ENCODE measurements at regions not wholly inside any gene's neighbourhood (a gene's known extent, or its start where the extent isn't known, plus 50 kb on each side); places are given as distances from the start of the nearest gene placed in this dataset.

DNA sequence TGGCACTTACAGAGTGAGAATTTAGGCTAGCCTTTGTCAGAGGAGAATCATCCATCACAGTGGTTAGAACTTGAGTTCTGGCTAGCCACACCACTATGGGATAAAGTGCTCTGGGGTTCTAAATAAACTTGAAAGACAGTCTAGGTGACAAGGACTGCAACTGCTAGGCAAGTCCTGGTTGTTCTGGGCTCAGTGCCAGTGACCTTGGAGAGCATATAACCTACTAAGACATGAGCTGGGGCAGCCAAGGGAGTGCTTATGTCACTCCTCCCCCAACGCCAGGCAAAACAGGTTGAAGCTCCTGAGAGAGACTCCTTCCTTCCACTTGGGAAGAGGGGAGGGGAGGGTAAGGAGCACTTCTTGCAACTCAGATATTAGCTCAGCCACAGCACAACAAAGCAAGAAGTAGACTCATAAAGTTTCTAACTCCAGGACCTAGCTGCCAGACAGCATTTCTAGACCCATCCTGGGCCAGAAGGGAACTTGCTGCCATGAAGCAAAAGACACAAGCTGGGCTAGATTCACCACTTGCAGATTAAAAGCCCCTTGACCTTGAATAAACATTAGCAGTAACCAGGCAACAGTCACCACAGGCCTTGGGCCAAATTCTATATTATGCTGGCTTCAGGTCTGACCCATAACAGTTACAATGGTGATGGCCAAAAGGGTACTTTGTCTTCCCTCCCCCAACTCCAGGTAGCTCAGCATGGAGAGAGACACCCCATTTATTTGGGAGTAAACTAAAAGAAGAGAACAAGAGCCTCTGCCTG is 963.7 kb downstream of the PLOD2 start:
- no peaks in the 10 kb centered on the region for H3K36me3 Mint-ChIP-seq
- Histone ChIP-seq H3K4me2 (replicated peaks; ENCODE audit: extremely low read depth, low read length, poor library complexity, severe bottlenecking) (no peak overlapping the region), H3K9me3 (replicated peaks in 1 of 2; ENCODE audit: control insufficient read depth in 1 of 2, insufficient read depth in 1 of 2, low read length in 2 of 2) (peaks cover 6 to 10% of the 10 kb centered on the region in 2 donors), H4K20me1 (ENCODE audit: insufficient read depth, low read length) (no peaks in the 10 kb centered on the region), H3K4me3 (replicated peaks in 1 of 3; ENCODE audit: low read depth in 2 of 3, low read length in 3 of 3) (no peak overlapping the region), H3K27me3 (ENCODE audit: control insufficient read depth in 2 of 2, insufficient read depth in 2 of 2, low read length in 2 of 2) (no peaks in the 10 kb centered on the region), H3K4me1 (ENCODE audit: control insufficient read depth in 1 of 2, insufficient read depth in 2 of 2, low read length in 2 of 2) (no peaks in the 10 kb centered on the region), H3K27ac (ENCODE audit: low read depth in 1 of 2, low read length in 2 of 2) (no peak overlapping the region), H2AFZ (ENCODE audit: insufficient read depth, low read depth, low read length, poor library complexity, severe bottlenecking) (no peak overlapping the region), H3K79me2 (ENCODE audit: insufficient read depth, low read length) (no peaks in the 10 kb centered on the region), H3K9ac (ENCODE audit: insufficient read depth, low read length, poor library complexity, severe bottlenecking) (no peak overlapping the region), H3K36me3 (replicated peaks in 1 of 2; ENCODE audit: control insufficient read depth in 1 of 2, insufficient read depth in 2 of 2, low read length in 2 of 2) (no peaks in the 10 kb centered on the region)
- WGBS (ENCODE audit: insufficient coverage), result no CpG with 5 or more reads among the region's 1 CpG
- TF ChIP-seq CTCF (IDR thresholded peaks at IDR 0.05), result no peak
- no peaks in the 10 kb centered on the region for H3K27me3 Mint-ChIP-seq (ENCODE audit: low read depth in 3 of 3)
- no peaks in the 10 kb centered on the region for H3K4me1 Mint-ChIP-seq
- intact Hi-C loops (cut with micrococcal nuclease), result no loop called here
- no peak for DNase-seq
- H3K9me3 Mint-ChIP-seq, result peaks cover 4 to 12% (median 7%) of the 10 kb centered on the region in 7 donors
- H3K4me3 Mint-ChIP-seq, result no peak overlapping the region
- no peak overlapping the region for H3K27ac Mint-ChIP-seq

GRCh38 chr3:145197821-145198220 is 963.2 kb downstream of the PLOD2 start:
- H3K9me3 ChIP-seq (replicated peaks in 1 of 2; ENCODE audit: control insufficient read depth in 1 of 2, insufficient read depth in 1 of 2, low read length in 2 of 2), result peaks cover 6 to 10% of the 10 kb centered on the region in 2 donors
- H3K79me2 ChIP-seq (ENCODE audit: insufficient read depth, low read length), result no peaks in the 10 kb centered on the region
- no peak overlapping the region for H3K9ac ChIP-seq (ENCODE audit: insufficient read depth, low read length, poor library complexity, severe bottlenecking)
- H4K20me1 ChIP-seq (ENCODE audit: insufficient read depth, low read length), result no peaks in the 10 kb centered on the region
- DNase-seq, result no peak
- Mint-ChIP-seq H3K4me3 (no peak overlapping the region), H3K9me3 (peaks cover 4 to 12% (median 7%) of the 10 kb centered on the region in 7 donors), H3K4me1 (no peaks in the 10 kb centered on the region), H3K36me3 (no peaks in the 10 kb centered on the region), H3K27me3 (ENCODE audit: low read depth in 3 of 3) (no peaks in the 10 kb centered on the region), H3K27ac (no peak overlapping the region)
- intact Hi-C loops (cut with micrococcal nuclease), result no loop called here
- no peaks in the 10 kb centered on the region for H3K36me3 ChIP-seq (replicated peaks in 1 of 2; ENCODE audit: control insufficient read depth in 1 of 2, insufficient read depth in 2 of 2, low read length in 2 of 2)
- no peak overlapping the region for H3K4me2 ChIP-seq (replicated peaks; ENCODE audit: extremely low read depth, low read length, poor library complexity, severe bottlenecking)
- H3K27me3 ChIP-seq (ENCODE audit: control insufficient read depth in 2 of 2, insufficient read depth in 2 of 2, low read length in 2 of 2), result no peaks in the 10 kb centered on the region
- no peak overlapping the region for H3K4me3 ChIP-seq (replicated peaks in 1 of 3; ENCODE audit: low read depth in 2 of 3, low read length in 3 of 3)
- no peaks in the 10 kb centered on the region for H3K4me1 ChIP-seq (ENCODE audit: control insufficient read depth in 1 of 2, insufficient read depth in 2 of 2, low read length in 2 of 2)
- WGBS (ENCODE audit: insufficient coverage), result 83% methylated on average over 1 of the region's 1 CpG
- no peak overlapping the region for H2AFZ ChIP-seq (ENCODE audit: insufficient read depth, low read depth, low read length, poor library complexity, severe bottlenecking)
- no peak overlapping the region for H3K27ac ChIP-seq (ENCODE audit: low read depth in 1 of 2, low read length in 2 of 2)
- no peak for TF ChIP-seq CTCF (IDR thresholded peaks at IDR 0.05)

Data from CD14-positive monocyte (primary cell).